Gastrocnemius medialis (tissue), 4 donors: ENCODE measurements at regions not wholly inside any gene's neighbourhood (a gene's known extent, or its start where the extent isn't known, plus 50 kb on each side); places are given as distances from the start of the nearest gene placed in this dataset.

Experiments used
- CTCF ChIP-seq, 5 experiments: fragments of 450-650 bp in 3 of 5; fragments of 200-600 bp in 2 of 5; sonication (generic) in 2 of 5; IDR thresholded peaks in 4 of 5; conservative IDR thresholded peaks in 1 of 5; 1 replicate in 4 of 5; 2 replicates in 1 of 5; pipeline ENCODE4 v1.5.1; 2016 to 2019; ENCODE audit warnings: antibody characterized with exemption in 5 of 5, mild to moderate bottlenecking in 3 of 5, moderate library complexity in 3 of 5
- POLR2A ChIP-seq, 2 donors: fragments of 450-650 bp; IDR thresholded peaks; one replicate each; pipeline ENCODE4 v1.6.1; 2017; ENCODE audit warnings: antibody characterized with exemption in 2 of 2, mild to moderate bottlenecking in 2 of 2, moderate library complexity in 2 of 2

GRCh38 chr9:100811643-100812042, 216.9 kb upstream of the PLPPR1 start:
- TF ChIP-seq CTCF (IDR thresholded peaks at IDR 0.05 in 4 of 5, conservative IDR thresholded peaks at IDR 0.05 in 1 of 5) (no peak), POLR2A (IDR thresholded peaks at IDR 0.05) (no peak)
